Suprapubic skin (tissue), 4 donors: ENCODE measurements at regions not wholly inside any gene's neighbourhood (a gene's known extent, or its start where the extent isn't known, plus 50 kb on each side); places are given as distances from the start of the nearest gene placed in this dataset.

Source experiments
- POLR2A ChIP-seq, 2 donors: fragments of 450-650 bp; IDR thresholded peaks; one replicate each; pipeline ENCODE4 v1.6.1; 2017; ENCODE audit warnings: antibody characterized with exemption in 2 of 2, mild to moderate bottlenecking in 2 of 2, moderate library complexity in 2 of 2
- POLR2AphosphoS5 ChIP-seq, 3 donors: sonication (generic); formaldehyde crosslinking; IDR thresholded peaks; one replicate each; pipeline ENCODE4 v1.6.1; 2017; ENCODE audit warnings: antibody characterized with exemption in 3 of 3
- TF ChIP-seq, protein P1 (sequence below), 2 donors: fragments of 200-600 bp in 1 of 2; fragments of 450-650 bp in 1 of 2; sonication (generic) in 1 of 2; IDR thresholded peaks; one replicate each; pipeline ENCODE4 v1.5.1; 2016 to 2019; ENCODE audit warnings: antibody characterized with exemption in 2 of 2, mild to moderate bottlenecking in 1 of 2, moderate library complexity in 1 of 2

DNA sequence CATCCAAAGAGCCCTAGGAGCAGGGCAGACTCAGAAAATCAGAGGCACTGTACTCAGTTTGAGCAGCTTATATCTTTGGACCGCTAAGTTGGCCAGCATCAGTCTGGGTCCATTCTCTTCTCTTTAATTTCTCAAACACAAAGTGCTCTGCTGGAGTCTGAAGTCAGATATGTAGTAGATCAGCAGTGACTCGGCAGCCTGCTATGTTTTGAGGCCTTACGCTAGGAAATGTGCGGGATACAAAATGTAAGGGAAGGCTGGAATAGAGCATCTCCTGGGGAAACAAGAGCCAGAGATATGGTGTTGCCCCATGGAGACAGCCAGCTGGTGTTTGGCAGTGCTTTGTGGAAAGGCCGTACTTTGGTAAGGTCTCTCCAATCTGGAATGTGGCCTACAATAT, 60.6 kb upstream of the VKORC1L1 start:
- TF ChIP-seq, protein P1, sequence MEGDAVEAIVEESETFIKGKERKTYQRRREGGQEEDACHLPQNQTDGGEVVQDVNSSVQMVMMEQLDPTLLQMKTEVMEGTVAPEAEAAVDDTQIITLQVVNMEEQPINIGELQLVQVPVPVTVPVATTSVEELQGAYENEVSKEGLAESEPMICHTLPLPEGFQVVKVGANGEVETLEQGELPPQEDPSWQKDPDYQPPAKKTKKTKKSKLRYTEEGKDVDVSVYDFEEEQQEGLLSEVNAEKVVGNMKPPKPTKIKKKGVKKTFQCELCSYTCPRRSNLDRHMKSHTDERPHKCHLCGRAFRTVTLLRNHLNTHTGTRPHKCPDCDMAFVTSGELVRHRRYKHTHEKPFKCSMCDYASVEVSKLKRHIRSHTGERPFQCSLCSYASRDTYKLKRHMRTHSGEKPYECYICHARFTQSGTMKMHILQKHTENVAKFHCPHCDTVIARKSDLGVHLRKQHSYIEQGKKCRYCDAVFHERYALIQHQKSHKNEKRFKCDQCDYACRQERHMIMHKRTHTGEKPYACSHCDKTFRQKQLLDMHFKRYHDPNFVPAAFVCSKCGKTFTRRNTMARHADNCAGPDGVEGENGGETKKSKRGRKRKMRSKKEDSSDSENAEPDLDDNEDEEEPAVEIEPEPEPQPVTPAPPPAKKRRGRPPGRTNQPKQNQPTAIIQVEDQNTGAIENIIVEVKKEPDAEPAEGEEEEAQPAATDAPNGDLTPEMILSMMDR (IDR thresholded peaks at IDR 0.05) = no peak
- no peak for TF ChIP-seq POLR2AphosphoS5 (IDR thresholded peaks at IDR 0.05)
- TF ChIP-seq POLR2A (IDR thresholded peaks at IDR 0.05) = no peak
